CD14-positive monocyte (primary cell): ENCODE measurements at regions not wholly inside any gene's neighbourhood (a gene's known extent, or its start where the extent isn't known, plus 50 kb on each side); places are given as distances from the start of the nearest gene placed in this dataset.
"Not testable (repeated sequence)": the region's sequence is repeated elsewhere in the genome, so short reads cannot be mapped to it uniquely, and the experiment has no call there.

Experiments
- DNase-seq, 3 donors: peaks; one replicate each; pipeline ENCODE4 v3.0.0-alpha.2; 2011 to 2022
- H2AFZ ChIP-seq: 2 replicates; pipeline ENCODE4 v1.6.0; 2012; ENCODE audit warnings: mild to moderate bottlenecking, low read depth, low read length, inconsistent platforms; ENCODE audit not compliant: insufficient read depth, poor library complexity, severe bottlenecking
- H3K27ac ChIP-seq, 2 donors: 1 replicate in 1 of 2; 2 replicates in 1 of 2; pipeline ENCODE4 v1.5.1; 2012 to 2013; ENCODE audit warnings: low read length in 2 of 2, control low read depth in 1 of 2, inconsistent platforms in 1 of 2, low read depth in 1 of 2, mild to moderate bottlenecking in 1 of 2
- H3K27me3 ChIP-seq, 2 donors: one replicate each; pipeline versions ENCODE4 v1.6.0 to v1.6.1; 2011 to 2013; ENCODE audit warnings: low read length in 2 of 2; ENCODE audit not compliant: control insufficient read depth in 2 of 2, insufficient read depth in 2 of 2
- H3K36me3 ChIP-seq, 2 donors: replicated peaks in 1 of 2; 1 replicate in 1 of 2; 2 replicates in 1 of 2; pipeline versions ENCODE4 v1.5.1 to v1.6.1; 2012 to 2013; ENCODE audit warnings: low read length in 2 of 2, control low read depth in 1 of 2, inconsistent platforms in 1 of 2, mild to moderate bottlenecking in 1 of 2; ENCODE audit not compliant: insufficient read depth in 2 of 2, control insufficient read depth in 1 of 2
- H3K4me1 ChIP-seq, 2 donors: 1 replicate in 1 of 2; 2 replicates in 1 of 2; pipeline versions ENCODE4 v1.5.1 to v1.6.1; 2012 to 2013; ENCODE audit warnings: low read length in 2 of 2, control low read depth in 1 of 2, inconsistent platforms in 1 of 2, mild to moderate bottlenecking in 1 of 2, moderate library complexity in 1 of 2; ENCODE audit not compliant: insufficient read depth in 2 of 2, control insufficient read depth in 1 of 2
- H3K4me2 ChIP-seq: replicated peaks from 2 replicates; pipeline ENCODE3; 2012; ENCODE audit warnings: low read length, moderate library complexity, mild to moderate bottlenecking; ENCODE audit not compliant: poor library complexity, severe bottlenecking; ENCODE audit errors: extremely low read depth
- H3K4me3 ChIP-seq, 3 experiments: fragments of 200-600 bp in 1 of 3; sonication (generic) in 1 of 3; replicated peaks in 1 of 3; 1 replicate in 2 of 3; 2 replicates in 1 of 3; pipeline ENCODE4 v1.5.1; 2011 to 2013; ENCODE audit warnings: low read length in 3 of 3, mild to moderate bottlenecking in 3 of 3, control low read depth in 2 of 3, low read depth in 2 of 3, inconsistent platforms in 1 of 3, moderate library complexity in 1 of 3
- H3K79me2 ChIP-seq: 2 replicates; pipeline ENCODE4 v1.6.0; 2012; ENCODE audit warnings: mild to moderate bottlenecking, control low read depth, inconsistent platforms, low read length, moderate library complexity; ENCODE audit not compliant: insufficient read depth
- H3K9ac ChIP-seq: 2 replicates; pipeline ENCODE4 v1.6.0; 2017; ENCODE audit warnings: low read length, mild to moderate bottlenecking; ENCODE audit not compliant: insufficient read depth, poor library complexity, severe bottlenecking
- H3K9me3 ChIP-seq, 2 donors: replicated peaks in 1 of 2; 1 replicate in 1 of 2; 2 replicates in 1 of 2; pipeline versions ENCODE4 v1.5.1 to v1.6.1; 2012 to 2013; ENCODE audit warnings: low read length in 2 of 2, control low read depth in 1 of 2; ENCODE audit not compliant: control insufficient read depth in 1 of 2, insufficient read depth in 1 of 2
- H4K20me1 ChIP-seq: 2 replicates; pipeline ENCODE4 v1.6.0; 2012; ENCODE audit warnings: mild to moderate bottlenecking, low read length, control low read depth, moderate library complexity; ENCODE audit not compliant: insufficient read depth
- H3K27ac Mint-ChIP-seq, 7 donors: one replicate each; pipeline ENCODE4 v1.8.0; 2020; ENCODE audit warnings: mild to moderate bottlenecking in 7 of 7, mixed read lengths in 7 of 7, moderate library complexity in 6 of 7, inconsistent platforms in 2 of 7
- H3K27me3 Mint-ChIP-seq, 3 donors: one replicate each; pipeline ENCODE4 v1.8.0; 2021 to 2022; ENCODE audit warnings: low read depth in 3 of 3, mild to moderate bottlenecking in 3 of 3, mixed read lengths in 3 of 3, moderate library complexity in 3 of 3, inconsistent platforms in 1 of 3
- H3K36me3 Mint-ChIP-seq, 2 donors: one replicate each; pipeline ENCODE4 v1.8.0; 2020; ENCODE audit warnings: mixed read lengths in 2 of 2, inconsistent platforms in 1 of 2, mild to moderate bottlenecking in 1 of 2
- H3K4me1 Mint-ChIP-seq: one replicate; pipeline ENCODE4 v1.8.0; 2020; ENCODE audit warnings: mild to moderate bottlenecking, mixed read lengths
- H3K4me3 Mint-ChIP-seq, 2 donors: one replicate each; pipeline ENCODE4 v1.8.0; 2020; ENCODE audit warnings: mild to moderate bottlenecking in 2 of 2, mixed read lengths in 2 of 2, moderate library complexity in 1 of 2
- H3K9me3 Mint-ChIP-seq, 7 donors: one replicate each; pipeline ENCODE4 v1.8.0; 2020 to 2022; ENCODE audit warnings: mixed read lengths in 7 of 7, mild to moderate bottlenecking in 6 of 7, moderate library complexity in 6 of 7, inconsistent platforms in 2 of 7
- CTCF ChIP-seq: fragments of 200-600 bp; IDR thresholded peaks from one replicate; pipeline ENCODE4 v1.8.0; 2022; ENCODE audit warnings: antibody characterized with exemption, mild to moderate bottlenecking
- WGBS: methylation state at CpG from one replicate; pipeline ENCODE4 v1.1.5; 2013; ENCODE audit warnings: missing lambda C conversion rate; ENCODE audit not compliant: insufficient coverage; 5-methylcytosine and 5-hydroxymethylcytosine counted together
- intact Hi-C, 2 donors: fragments of 100-400 bp; cut with micrococcal nuclease; formaldehyde crosslinking; loops; one replicate each; pipeline versions ENCODE4 v1.15.0 to v1.15.1; 2023

- Histone ChIP-seq H3K4me2 (no peak overlapping the region), H3K27me3 (no peaks in the 10 kb centered on the region), H4K20me1 (no peaks in the 10 kb centered on the region), H2AFZ (no peak overlapping the region), H3K36me3 (no peaks in the 10 kb centered on the region), H3K4me1 (no peaks in the 10 kb centered on the region), H3K27ac (no peak overlapping the region), H3K79me2 (no peaks in the 10 kb centered on the region), H3K9ac (no peak overlapping the region), H3K9me3 (no peaks in the 10 kb centered on the region), H3K4me3 (no peak overlapping the region)
- Mint-ChIP-seq H3K4me3 (no peak overlapping the region), H3K36me3 (no peaks in the 10 kb centered on the region), H3K9me3 (peaks cover 0 to 3% (median 0%) of the 10 kb centered on the region in 7 donors), H3K27me3 (peaks cover 0 to 4% (median 1%) of the 10 kb centered on the region in 3 donors), H3K27ac (no peak overlapping the region), H3K4me1 (peaks cover 2% of the 10 kb centered on the region)
- no peak for TF ChIP-seq CTCF
- intact Hi-C loops, result loop anchor here in 1 of 2 donors (10.0 kb wide), 1 partner anchor 1070 kb away; no protein-coding TSS in a partner anchor
- WGBS, result no CpG with 5 or more reads among the region's 3 CpGs
- DNase-seq, result no peak
These were observed 75.9 kb upstream of the SCIN start for GRCh38 chr7:12494687-12495024.

- not testable (repeated sequence) for H3K4me3 ChIP-seq, H3K4me1 Mint-ChIP-seq, H3K79me2 ChIP-seq, H3K4me2 ChIP-seq, H3K27me3 ChIP-seq, H3K9me3 ChIP-seq, H3K36me3 Mint-ChIP-seq, H3K36me3 ChIP-seq, H3K27ac ChIP-seq, H3K4me1 ChIP-seq, H4K20me1 ChIP-seq, H2AFZ ChIP-seq, H3K9ac ChIP-seq, H3K9me3 Mint-ChIP-seq, H3K27me3 Mint-ChIP-seq
- no CpG with 5 or more reads among the region's 31 CpGs for WGBS
- peak; percentile 77 for TF ChIP-seq CTCF
- DNase-seq, result peak in 1 of 3 donors; percentile 28
- peak overlapping the region; percentile 62 to 92 for H3K4me3 Mint-ChIP-seq
- intact Hi-C loops, result loop anchor here in 1 of 2 donors (10.0 kb wide), 1 partner anchor 1072 kb away; no protein-coding TSS in a partner anchor
- H3K27ac Mint-ChIP-seq, result peak overlapping the region in 2 of 7 donors; percentile 50 to 66
These were observed 73.4 kb upstream of the SCIN start for GRCh38 chr7:12496901-12497674.
